ENCODE measurements at regions not wholly inside any gene's neighbourhood (a gene's known extent, or its start where the extent isn't known, plus 50 kb on each side); places are given as distances from the start of the nearest gene placed in this dataset.

DNA sequence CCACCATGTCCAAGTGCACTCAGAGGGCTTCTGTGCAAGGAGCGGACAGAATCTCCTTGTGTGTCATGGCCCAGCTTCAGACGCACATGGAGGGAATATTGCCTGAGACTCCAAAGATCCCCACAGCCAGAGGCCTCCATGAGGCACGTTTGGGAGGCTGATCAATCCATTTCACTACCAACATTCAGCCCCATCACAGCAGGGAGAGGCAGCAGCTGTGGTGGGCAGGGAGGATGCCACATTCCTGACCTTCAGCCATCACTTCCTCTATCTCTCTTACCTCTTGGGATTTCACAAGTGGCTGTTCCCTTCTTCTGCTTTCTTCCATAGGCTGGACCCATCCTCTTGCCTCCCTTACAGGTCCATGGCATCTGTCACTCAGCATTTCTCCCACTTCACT is 82.4 kb upstream of the MBNL2 start:
- no peak for DNase-seq

DNA sequence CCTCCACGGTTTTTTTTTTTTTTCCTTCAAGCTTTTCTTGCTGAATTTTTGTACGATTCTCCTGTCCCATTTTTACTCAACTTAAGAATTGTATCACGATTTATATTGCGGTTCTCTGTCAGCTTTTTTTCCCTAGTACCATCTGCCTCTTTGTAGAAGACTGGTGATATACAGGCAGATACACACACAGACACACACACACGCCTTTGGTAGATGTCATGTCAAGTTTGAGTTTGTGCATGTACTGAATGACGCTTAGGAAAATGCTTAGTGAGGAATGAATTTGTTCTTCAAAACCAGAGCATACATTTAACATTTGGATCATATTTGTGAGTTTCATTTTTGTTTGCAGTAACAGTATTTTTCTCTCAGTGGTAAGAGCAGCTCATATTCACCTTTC is 82.0 kb upstream of the MBNL2 start:
- no peak for DNase-seq

DNA sequence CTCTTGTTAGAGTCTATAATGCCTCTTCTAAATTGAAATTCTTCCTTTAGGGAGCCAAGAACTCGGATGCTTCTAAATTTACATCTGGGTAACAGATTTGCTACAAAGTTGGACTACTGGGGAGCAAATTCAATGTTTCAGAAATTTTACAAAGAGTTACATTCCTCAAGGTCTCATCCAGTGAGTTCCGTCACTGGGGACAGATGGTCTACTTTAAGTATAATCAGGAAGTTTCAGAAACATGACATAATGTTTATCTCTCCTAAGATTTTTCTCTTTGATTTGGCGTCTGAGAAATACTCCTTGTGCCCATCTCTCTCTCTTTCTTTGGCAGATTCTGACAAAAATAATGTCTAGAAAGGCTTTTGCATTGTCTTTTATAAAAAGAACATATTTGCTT is 81.5 kb upstream of the MBNL2 start:
- DNase-seq: no peak

DNA sequence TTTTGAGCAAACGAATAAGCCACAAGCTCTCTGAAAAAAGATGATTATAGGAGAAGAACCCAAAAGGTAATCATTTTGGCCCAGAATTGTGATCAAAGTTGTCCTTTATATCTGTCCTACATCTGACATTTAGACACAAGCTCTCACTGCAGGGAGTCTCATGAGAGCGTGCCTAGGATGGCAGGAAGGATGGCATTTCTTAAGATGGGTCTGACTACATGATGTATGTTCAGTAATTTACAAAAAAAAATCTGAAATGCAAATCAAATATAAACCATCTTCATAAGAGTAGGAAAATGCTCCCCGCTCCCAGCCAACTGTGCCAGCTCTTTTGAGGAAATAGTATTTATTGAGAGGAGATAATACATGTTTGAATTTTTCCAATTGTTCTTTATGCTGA is 81.0 kb upstream of the MBNL2 start:
- DNase-seq: no peak

DNA sequence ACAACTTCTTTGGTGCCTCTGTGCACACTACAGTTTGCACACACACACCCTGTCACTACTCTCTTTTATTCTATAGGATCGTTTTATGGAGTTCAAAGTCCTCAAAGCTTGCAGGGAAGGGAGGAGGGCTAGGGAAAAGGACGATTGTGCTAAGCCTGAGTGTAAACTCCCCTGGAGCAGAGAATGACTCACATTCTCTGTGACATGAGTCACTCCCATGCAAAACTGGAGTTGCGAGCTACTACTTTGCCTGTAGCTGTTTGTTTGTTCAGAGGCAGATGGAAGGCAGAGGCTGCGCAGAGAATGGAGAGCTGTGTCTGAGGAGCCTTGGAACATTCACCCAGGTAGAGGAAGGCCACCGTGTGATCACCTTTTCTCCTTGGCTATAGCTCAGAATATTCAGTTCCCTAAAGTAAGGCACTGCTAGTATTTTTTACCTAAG is 80.5 kb upstream of the MBNL2 start:
- DNase-seq: peak; percentile 5

DNA sequence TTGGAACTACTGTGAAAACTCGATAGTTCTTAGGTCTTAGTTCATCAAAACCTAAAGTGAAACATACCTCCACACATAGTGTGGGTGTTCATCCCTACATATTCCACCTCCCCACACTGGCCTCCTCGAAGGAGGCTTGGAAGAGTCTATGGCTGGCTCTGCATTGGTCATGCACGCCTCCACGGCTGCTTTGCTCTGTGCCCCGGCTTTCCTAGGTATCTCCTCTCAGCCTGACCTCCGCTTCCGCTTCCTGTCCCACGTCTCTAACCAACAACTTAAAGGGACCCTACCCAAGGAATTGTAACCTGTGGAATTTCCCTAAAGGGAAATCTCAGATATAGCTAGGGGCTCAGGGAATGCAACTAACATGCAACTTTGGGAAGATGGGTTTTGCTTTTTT is 79.7 kb upstream of the MBNL2 start:
- DNase-seq: no peak

DNA sequence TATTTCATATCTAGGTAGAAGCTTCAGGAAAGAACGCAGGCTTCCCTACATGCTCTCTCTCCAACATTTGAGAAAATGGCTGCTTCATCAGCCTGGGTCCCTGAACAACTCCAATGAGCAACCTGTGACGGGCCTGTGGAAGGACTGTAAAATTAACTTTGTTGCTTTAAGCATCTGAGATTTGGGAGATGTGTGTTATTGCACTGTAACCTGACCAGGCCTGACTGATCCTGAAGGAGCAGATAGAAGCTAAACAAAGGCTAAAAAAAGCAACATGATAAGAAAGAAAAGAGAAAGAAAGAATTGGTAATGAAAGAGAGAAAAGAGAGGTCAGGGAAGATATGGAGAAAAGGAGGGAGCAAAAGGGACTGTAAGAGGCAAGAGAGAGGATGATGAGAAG is 77.1 kb upstream of the MBNL2 start:
- no peak for DNase-seq

DNA sequence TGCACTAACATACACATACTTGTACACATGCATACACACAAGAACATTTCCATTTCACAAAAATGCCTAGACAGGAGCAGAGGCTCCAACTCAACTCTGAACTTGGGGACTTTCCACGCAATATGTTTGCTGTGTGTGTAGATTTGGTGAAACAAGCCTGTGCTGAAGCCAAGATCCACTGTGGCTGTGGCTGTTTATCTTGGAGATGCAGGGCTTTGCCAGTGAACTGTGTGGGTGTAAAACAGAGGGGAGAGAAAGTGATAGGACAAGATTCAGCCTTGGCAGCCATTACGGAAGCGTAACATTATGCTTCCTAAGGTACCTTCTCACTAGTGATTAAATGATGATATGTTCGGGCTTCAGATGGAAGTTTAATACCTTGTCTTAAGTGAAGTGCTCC is 73.2 kb upstream of the MBNL2 start:
- DNase-seq: no peak

DNA sequence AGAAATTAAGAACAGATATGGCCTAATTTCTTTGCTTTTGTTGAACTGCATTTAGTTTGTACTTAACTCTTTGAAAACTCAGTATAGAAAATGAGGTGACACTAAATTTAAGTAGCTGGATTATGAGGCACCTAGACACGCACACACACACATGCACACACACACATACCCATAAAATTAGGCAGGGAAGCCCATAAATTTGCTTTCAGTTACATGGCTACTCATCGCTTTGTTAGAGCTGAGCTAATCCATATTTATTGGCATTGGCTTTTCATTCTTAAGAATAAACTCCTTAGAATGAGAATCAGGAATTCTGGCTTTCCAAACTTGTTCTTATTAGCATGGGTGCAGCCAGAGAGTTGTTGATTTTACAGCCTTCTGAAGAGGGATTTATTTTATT is 61.7 kb upstream of the MBNL2 start:
- DNase-seq: no peak

DNA sequence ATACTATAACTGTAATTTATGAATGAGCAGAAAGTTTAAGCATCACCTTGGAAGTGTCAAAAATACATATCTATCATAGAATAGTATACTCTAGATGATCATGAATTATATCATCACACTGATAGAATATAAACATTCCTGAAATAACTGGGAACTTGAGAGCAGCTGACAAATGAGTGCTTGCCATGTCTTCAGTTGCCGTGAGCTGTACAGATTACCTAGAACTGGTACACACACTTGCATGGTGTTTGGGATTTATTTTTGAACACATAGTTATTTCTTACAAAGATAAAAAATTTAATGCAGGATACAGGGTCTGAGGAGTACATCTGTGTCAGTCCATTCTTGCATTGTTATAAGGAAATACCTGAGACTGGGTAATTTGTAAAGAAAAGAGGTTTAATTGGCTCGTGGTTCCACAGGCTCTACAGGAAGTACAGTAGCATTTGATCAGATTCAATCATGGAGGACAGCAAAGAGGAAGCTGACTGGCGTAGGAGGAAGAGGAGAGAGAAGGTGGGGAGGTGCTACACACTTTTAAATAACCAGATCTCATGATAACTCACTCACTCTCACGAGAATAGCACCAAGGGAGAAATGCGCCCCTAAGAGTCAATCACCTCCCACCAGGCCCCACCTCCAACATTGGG is 60.4 kb upstream of the MBNL2 start:
- no peak for DNase-seq

DNA sequence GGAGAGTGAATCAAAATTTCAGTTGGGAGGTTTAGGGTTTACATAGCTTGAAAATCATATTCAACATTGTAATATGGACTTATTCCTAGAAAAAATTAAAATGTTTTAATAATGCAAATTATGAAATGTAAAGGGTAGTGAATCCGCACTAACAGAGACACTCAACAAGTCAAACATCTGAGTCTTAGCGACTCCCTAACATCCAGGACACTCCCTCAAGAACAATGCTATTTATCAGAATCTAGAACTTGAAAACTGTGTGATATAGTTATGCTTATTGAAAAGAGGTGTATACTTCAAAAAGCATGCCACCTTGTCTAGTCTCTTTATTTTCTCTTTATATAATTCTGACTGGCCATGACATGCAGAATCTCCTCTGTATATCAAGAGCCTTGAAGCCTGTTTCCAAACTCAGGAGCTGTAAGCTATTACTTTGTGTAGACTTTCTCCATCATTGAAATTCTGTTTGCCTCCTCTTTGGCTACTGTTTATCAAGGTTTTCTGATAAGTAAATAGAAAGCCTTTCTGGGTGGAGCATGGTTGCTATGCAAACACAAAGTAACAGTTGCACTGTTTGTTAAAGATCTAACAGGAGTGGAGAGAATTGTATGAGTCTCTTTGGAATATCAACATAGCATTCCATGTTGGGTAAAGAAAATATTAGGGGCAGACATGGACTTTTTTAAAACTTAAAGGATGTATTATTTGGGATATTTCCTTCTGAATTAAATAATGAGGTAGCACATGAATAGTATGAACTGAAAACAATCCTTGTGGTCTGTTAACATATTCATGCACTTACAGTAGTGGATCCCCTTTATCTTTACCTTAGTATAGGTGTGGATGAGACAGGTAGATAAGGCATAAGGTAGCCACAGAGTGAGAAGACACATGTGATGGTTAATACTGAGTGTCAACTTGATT is 56.4 kb upstream of the MBNL2 start:
- DNase-seq: no peak

DNA sequence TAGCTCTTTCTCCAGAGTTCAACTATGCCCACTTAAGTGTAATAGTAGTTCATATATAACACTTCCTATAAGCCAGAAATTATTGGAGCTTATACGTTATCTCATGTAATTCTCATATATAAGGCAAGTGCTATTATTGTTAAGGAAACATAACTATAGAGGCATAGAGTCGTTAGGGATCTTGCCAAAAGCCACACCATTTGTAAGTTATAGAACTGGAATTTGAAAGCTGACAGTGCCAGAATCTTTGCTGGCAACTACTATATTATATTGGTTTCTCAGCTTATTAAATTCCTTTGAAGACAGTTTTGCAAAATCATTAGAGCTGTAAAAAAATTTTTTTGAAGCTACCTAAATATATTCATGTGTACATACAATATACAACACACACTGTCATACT is 51.0 kb upstream of the MBNL2 start:
- no peak for DNase-seq
